ENCODE measurements at regions not wholly inside any gene's neighbourhood (a gene's known extent, or its start where the extent isn't known, plus 50 kb on each side); places are given as distances from the start of the nearest gene placed in this dataset.
A peak's percentile ranks its signal among the peaks of the same experiment; 100 is the strongest.

GRCh38 chr9:14428781-14429230, 114.9 kb upstream of the NFIB start:
- DNase-seq = peak; percentile 100

- DNase-seq = peak in 1 of 2 experiments; percentile 79
These were observed 113.5 kb upstream of the NFIB start for GRCh38 chr9:14427419-14427818.

GRCh38 chr9:14424983-14425382, 111.0 kb upstream of the NFIB start:
- peak in 1 of 2 experiments; percentile 77 for DNase-seq

- DNase-seq = no peak
These were observed 110.3 kb upstream of the NFIB start for GRCh38 chr9:14424289-14424688.

- DNase-seq = no peak
These were observed 109.9 kb upstream of the NFIB start for GRCh38 chr9:14423815-14424261.

GRCh38 chr9:14421291-14421690, 107.3 kb upstream of the NFIB start:
- DNase-seq = no peak

GRCh38 chr9:14418941-14419937, 105.3 kb upstream of the NFIB start:
- peak in 1 of 2 experiments; percentile 100 for DNase-seq

- peak in 1 of 2 experiments; percentile 100 for DNase-seq
These were observed 104.5 kb upstream of the NFIB start for GRCh38 chr9:14418301-14418940.

- peak in 1 of 2 experiments; percentile 97 for DNase-seq
These were observed 103.3 kb upstream of the NFIB start for GRCh38 chr9:14417237-14417636.

GRCh38 chr9:14415947-14416346, 102.0 kb upstream of the NFIB start:
- no peak for DNase-seq

- DNase-seq = no peak
These were observed 99.9 kb upstream of the NFIB start for GRCh38 chr9:14413812-14414211.

- DNase-seq = no peak
These were observed 98.8 kb upstream of the NFIB start for GRCh38 chr9:14412775-14413174.

- no peak for DNase-seq
These were observed 92.5 kb upstream of the NFIB start for GRCh38 chr9:14406463-14406862.

GRCh38 chr9:14405176-14405706, 91.3 kb upstream of the NFIB start:
- DNase-seq = no peak

- peak in 1 of 2 experiments; percentile 100 for DNase-seq
These were observed 89.1 kb upstream of the NFIB start for GRCh38 chr9:14403081-14403480.

- peak in 1 of 2 experiments; percentile 100 for DNase-seq
These were observed 88.6 kb upstream of the NFIB start for GRCh38 chr9:14402583-14402982.

GRCh38 chr9:14401911-14402310, 88.0 kb upstream of the NFIB start:
- DNase-seq = peak; percentile 97 to 100

- DNase-seq = peak; percentile 100
These were observed 86.7 kb upstream of the NFIB start for GRCh38 chr9:14400658-14400995.

GRCh38 chr9:14399756-14400657, 86.1 kb upstream of the NFIB start:
- peak in 1 of 2 experiments; percentile 98 for DNase-seq

GRCh38 chr9:14398473-14398872, 84.5 kb upstream of the NFIB start:
- DNase-seq = peak in 1 of 2 experiments; percentile 86

- DNase-seq = peak in 1 of 2 experiments; percentile 85
These were observed 82.2 kb upstream of the NFIB start for GRCh38 chr9:14396171-14396570.
